GM20000 (cell line): ENCODE measurements at regions not wholly inside any gene's neighbourhood (a gene's known extent, or its start where the extent isn't known, plus 50 kb on each side); places are given as distances from the start of the nearest gene placed in this dataset.

Experiments used
- DNase-seq: peaks from one replicate; pipeline ENCODE4 v3.0.0; 2012; ENCODE audit warnings: low spot score
- TF ChIP-seq, protein P1 (sequence below): IDR thresholded peaks from 2 replicates; pipeline ENCODE4 v1.5.1; 2012; ENCODE audit warnings: mild to moderate bottlenecking, control low read depth; ENCODE audit errors: extremely low read depth, missing control alignments

DNA sequence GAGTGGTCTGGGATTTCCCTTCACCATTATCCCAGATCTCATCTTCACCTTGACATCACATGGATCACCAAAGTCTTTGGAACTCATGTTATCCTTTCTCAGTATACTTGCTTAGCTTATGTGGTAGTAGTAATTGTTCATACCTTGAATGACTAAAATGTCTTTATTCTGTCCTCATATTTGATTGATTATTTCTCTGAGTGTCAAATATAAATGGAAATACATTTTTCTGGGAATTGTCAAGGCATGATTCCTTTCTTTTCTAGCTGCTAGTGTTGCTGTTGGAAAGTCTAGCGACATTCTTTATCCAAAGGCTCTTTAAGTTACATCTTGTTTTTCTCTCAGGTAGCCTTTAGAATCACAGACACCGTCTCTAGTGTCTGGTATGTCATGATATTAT is 334.4 kb downstream of the CMPK2 start:
- TF ChIP-seq, protein P1, sequence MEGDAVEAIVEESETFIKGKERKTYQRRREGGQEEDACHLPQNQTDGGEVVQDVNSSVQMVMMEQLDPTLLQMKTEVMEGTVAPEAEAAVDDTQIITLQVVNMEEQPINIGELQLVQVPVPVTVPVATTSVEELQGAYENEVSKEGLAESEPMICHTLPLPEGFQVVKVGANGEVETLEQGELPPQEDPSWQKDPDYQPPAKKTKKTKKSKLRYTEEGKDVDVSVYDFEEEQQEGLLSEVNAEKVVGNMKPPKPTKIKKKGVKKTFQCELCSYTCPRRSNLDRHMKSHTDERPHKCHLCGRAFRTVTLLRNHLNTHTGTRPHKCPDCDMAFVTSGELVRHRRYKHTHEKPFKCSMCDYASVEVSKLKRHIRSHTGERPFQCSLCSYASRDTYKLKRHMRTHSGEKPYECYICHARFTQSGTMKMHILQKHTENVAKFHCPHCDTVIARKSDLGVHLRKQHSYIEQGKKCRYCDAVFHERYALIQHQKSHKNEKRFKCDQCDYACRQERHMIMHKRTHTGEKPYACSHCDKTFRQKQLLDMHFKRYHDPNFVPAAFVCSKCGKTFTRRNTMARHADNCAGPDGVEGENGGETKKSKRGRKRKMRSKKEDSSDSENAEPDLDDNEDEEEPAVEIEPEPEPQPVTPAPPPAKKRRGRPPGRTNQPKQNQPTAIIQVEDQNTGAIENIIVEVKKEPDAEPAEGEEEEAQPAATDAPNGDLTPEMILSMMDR, result no peak
- no peak for DNase-seq

DNA sequence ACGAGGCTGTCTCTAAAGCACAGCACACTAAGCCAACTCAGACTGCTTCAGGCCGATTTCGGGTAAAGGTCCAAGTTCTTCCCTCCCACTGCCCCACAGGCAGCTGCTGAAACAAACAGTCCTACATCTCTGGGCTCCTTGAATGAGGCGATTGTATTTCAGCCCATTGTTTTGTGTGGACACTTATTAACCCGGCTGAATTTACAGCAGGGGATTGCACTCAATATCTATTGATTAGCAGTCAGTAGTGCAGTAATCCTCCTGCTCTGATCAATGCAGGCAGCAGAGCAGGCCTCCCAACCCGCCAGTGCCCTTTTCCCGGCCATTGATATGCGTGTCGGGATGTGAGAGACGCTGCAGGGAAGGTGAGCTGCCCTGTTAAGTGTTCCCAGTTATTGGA is 330.1 kb downstream of the CMPK2 start:
- TF ChIP-seq, protein P1, result no peak
- no peak for DNase-seq

DNA sequence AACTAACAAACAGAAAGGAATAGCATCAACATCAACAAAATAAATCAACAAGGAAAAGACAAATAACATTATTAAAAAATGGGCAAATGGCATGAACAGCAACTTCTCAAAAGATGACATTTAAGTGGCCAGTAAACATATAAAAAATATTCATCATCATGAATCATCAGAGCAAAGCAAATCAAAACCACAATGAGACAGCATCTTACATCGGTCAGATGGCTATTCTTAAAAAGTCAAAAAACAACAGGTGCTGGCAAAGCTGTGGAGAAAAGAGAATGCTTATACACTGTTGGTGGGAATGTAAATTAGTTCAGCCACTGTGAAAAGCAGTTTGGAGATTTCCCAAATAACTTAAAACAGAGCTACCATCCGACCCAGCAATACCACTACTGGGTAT is 327.1 kb downstream of the CMPK2 start:
- TF ChIP-seq, protein P1, result no peak
- no peak for DNase-seq

DNA sequence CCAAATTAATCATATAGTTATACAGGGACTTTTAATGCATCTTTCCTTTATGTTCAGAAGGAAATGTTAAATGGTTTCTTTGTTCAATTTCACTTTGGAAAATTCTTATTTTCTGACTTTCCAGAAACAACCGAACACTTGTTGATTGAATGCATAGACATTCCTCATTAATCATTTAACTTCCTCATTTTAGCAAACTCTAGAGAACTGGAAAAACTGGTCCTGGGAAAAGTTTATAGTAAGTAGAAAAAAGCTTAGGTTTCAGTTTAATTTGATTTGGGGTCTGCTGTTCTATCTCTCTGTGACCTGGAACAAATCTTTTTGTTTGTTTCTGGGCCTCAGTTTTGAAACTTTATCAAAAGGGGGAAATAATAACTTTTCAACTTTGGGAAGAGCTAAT is 320.4 kb downstream of the CMPK2 start:
- TF ChIP-seq, protein P1, result no peak
- DNase-seq, result no peak

DNA sequence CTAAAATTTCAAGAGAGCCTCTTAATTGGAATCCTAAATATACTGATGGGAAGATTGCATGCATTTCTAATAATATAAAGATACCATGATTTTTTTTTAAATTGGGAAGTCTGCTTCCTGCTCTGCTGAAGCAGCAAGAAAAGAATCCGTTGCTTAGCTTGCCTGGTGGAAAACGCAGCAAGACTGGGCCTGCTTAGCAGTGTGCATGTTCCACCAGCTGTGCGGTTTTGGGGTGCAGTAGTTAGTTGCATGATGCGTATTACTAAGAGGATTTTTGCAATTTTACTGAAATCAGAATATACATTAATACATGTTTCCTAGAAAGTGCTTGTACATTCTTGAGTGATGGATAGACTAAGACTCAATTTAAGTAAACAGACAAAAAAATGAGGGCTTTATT is 319.9 kb downstream of the CMPK2 start:
- DNase-seq, result no peak
- TF ChIP-seq, protein P1, result no peak

DNA sequence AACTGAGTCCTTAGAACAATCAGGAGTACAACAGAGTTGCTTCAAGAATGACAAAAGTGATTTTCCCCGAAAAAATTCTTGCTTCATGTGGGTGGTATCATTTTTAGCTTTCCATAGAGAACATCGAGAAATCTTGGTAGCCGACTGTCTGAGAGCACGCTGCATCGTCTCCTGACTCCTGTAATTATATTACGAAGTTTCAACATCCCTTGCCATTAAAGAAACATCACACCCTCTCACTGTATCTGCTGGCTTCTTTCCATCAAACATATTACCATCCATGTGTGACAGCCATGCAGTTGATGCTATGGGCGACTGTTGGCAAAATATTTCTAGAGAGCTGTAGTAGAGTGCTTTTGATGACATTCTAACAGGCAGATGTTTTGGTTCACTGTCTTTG is 311.2 kb downstream of the CMPK2 start:
- no peak for DNase-seq
- TF ChIP-seq, protein P1, result no peak

DNA sequence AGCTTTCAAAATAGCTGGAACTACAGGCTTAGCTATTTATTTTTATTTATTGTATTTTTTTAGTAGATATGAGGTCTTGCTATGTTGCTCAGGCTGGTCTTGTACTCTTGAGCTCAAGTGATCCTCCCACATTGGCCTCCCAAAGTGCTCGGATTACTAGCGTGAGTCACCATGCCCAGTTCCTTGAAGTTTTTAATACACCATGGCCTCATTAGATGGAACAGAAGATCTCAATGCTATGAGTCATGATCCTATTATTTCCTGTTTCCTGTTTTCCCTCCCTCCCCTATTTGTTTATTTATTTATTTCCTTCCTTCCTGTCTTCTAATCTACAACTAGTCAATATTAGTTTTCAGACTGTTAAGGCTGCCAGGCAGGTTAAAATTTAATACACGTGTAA is 309.0 kb downstream of the CMPK2 start:
- TF ChIP-seq, protein P1, result no peak
- DNase-seq, result no peak
